Smooth muscle cell (in vitro differentiated cells): ENCODE measurements at regions not wholly inside any gene's neighbourhood (a gene's known extent, or its start where the extent isn't known, plus 50 kb on each side); places are given as distances from the start of the nearest gene placed in this dataset.

Experiments
- DNase-seq: peaks from one replicate; lab custom pipeline; 2025; ENCODE audit not compliant: unreplicated experiment; lab: John Stamatoyannopoulos, UW
- H2AFZ ChIP-seq: fragments of 200-600 bp; sonication (generic); 2 replicates; pipeline ENCODE4 v1.6.0; 2016; ENCODE audit warnings: antibody characterized with exemption, low read depth, mild to moderate bottlenecking
- H3F3A ChIP-seq: fragments of 200-600 bp; sonication (generic); 2 replicates; pipeline ENCODE4 v1.6.0; 2017; ENCODE audit warnings: antibody characterized with exemption, low read depth
- H3K27ac ChIP-seq: fragments of 200-600 bp; sonication (generic); 2 replicates; pipeline ENCODE4 v1.5.1; 2016; ENCODE audit warnings: low read depth, mild to moderate bottlenecking
- H3K27me3 ChIP-seq: fragments of 200-600 bp; sonication (generic); 2 replicates; pipeline ENCODE4 v1.6.1; 2016; ENCODE audit warnings: low read depth, mild to moderate bottlenecking
- H3K36me3 ChIP-seq: fragments of 200-600 bp; sonication (generic); 2 replicates; pipeline ENCODE4 v1.5.1; 2016; ENCODE audit warnings: low read depth
- H3K4me1 ChIP-seq: fragments of 200-600 bp; sonication (generic); 2 replicates; pipeline ENCODE4 v1.5.1; 2016; ENCODE audit warnings: low read depth
- H3K4me2 ChIP-seq: fragments of 200-600 bp; sonication (generic); 2 replicates; pipeline ENCODE4 v1.6.0; 2016; ENCODE audit warnings: mild to moderate bottlenecking
- H3K4me3 ChIP-seq: fragments of 200-600 bp; sonication (generic); 2 replicates; pipeline ENCODE4 v1.5.1; 2016; ENCODE audit warnings: mild to moderate bottlenecking
- H3K79me2 ChIP-seq: fragments of 200-600 bp; sonication (generic); 2 replicates; pipeline ENCODE4 v1.6.0; 2016; ENCODE audit warnings: low read depth, mild to moderate bottlenecking
- H3K9ac ChIP-seq: fragments of 200-600 bp; sonication (generic); 2 replicates; pipeline ENCODE4 v1.6.0; 2016; ENCODE audit warnings: low read depth
- H3K9me3 ChIP-seq: fragments of 200-600 bp; sonication (generic); replicated peaks from 2 replicates; pipeline ENCODE4 v1.5.1; 2016; ENCODE audit warnings: low read depth
- H4K20me1 ChIP-seq: fragments of 200-600 bp; sonication (generic); 2 replicates; pipeline ENCODE4 v1.6.0; 2016; ENCODE audit warnings: low read depth
- WGBS: methylation state at CpG from one replicate; pipeline ENCODE4 v1.1.7; 2016; ENCODE audit warnings: low lambda C conversion rate; 5-methylcytosine and 5-hydroxymethylcytosine counted together
- TF ChIP-seq, protein P1 (sequence below): fragments of 200-600 bp; sonication (generic); IDR thresholded peaks from 2 replicates; pipeline ENCODE4 v1.5.1; 2017; ENCODE audit warnings: borderline replicate concordance, mild to moderate bottlenecking, antibody characterized with exemption; ENCODE audit not compliant: insufficient read depth, poor library complexity, severe bottlenecking

DNA sequence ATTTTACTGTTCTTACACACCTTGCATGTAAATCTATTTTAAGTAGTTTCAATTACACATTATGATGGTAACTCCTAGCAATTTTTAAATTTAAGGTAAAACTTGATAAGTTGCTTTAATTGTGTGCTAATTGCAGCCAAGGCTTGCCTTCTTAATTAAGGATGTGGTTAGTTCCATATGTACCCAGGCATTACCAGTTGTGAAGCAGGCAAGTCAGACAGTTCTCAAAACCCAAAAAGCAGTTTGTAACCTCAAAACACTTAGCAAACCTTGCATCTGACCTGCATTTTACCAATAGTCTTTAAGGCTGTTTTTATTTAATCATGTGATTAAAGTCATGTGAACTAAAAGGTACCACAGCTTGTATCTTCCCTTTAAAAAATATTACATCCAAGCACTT lies 1159.4 kb downstream of the DSC3 start:
- TF ChIP-seq, protein P1, sequence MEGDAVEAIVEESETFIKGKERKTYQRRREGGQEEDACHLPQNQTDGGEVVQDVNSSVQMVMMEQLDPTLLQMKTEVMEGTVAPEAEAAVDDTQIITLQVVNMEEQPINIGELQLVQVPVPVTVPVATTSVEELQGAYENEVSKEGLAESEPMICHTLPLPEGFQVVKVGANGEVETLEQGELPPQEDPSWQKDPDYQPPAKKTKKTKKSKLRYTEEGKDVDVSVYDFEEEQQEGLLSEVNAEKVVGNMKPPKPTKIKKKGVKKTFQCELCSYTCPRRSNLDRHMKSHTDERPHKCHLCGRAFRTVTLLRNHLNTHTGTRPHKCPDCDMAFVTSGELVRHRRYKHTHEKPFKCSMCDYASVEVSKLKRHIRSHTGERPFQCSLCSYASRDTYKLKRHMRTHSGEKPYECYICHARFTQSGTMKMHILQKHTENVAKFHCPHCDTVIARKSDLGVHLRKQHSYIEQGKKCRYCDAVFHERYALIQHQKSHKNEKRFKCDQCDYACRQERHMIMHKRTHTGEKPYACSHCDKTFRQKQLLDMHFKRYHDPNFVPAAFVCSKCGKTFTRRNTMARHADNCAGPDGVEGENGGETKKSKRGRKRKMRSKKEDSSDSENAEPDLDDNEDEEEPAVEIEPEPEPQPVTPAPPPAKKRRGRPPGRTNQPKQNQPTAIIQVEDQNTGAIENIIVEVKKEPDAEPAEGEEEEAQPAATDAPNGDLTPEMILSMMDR: no peak
- Histone ChIP-seq H4K20me1 (no peaks in the 10 kb centered on the region), H3K4me2 (no peak overlapping the region), H3K27me3 (no peaks in the 10 kb centered on the region), H3K36me3 (no peaks in the 10 kb centered on the region), H3K9me3 (no peaks in the 10 kb centered on the region), H3K4me3 (no peak overlapping the region), H3K4me1 (no peaks in the 10 kb centered on the region), H3F3A (no peaks in the 10 kb centered on the region), H2AFZ (no peak overlapping the region), H3K9ac (no peak overlapping the region), H3K27ac (no peak overlapping the region), H3K79me2 (no peaks in the 10 kb centered on the region)
- no peak for DNase-seq

DNA sequence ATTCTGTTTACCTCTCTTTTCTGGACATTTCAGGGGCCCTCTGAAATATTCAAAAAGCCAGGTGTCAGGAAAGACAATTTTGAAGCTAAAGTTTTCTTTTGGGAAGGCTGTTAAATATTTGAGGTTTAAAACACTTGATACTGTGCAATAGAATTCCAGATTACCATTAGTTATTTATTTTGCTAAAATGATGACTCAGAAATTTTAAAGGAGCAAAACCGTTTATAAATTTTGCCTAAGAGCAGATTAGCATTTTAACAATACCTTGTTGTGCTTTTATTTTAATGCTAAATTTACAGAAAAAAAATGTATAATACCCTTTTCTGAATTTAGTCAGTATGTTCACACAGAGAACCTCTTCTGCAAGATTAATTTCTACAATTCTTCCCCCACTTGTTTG lies 1159.9 kb downstream of the DSC3 start:
- no peak overlapping the region for H2AFZ ChIP-seq
- H3K27me3 ChIP-seq: no peaks in the 10 kb centered on the region
- H3K4me2 ChIP-seq: no peak overlapping the region
- H4K20me1 ChIP-seq: no peaks in the 10 kb centered on the region
- H3K4me1 ChIP-seq: no peaks in the 10 kb centered on the region
- WGBS: 56% methylated on average over 1 of the region's 1 CpG
- no peaks in the 10 kb centered on the region for H3K36me3 ChIP-seq
- H3K79me2 ChIP-seq: no peaks in the 10 kb centered on the region
- TF ChIP-seq, protein P1: no peak
- no peak for DNase-seq
- no peaks in the 10 kb centered on the region for H3F3A ChIP-seq
- H3K27ac ChIP-seq: no peak overlapping the region
- no peak overlapping the region for H3K9ac ChIP-seq
- no peak overlapping the region for H3K4me3 ChIP-seq
- no peaks in the 10 kb centered on the region for H3K9me3 ChIP-seq

DNA sequence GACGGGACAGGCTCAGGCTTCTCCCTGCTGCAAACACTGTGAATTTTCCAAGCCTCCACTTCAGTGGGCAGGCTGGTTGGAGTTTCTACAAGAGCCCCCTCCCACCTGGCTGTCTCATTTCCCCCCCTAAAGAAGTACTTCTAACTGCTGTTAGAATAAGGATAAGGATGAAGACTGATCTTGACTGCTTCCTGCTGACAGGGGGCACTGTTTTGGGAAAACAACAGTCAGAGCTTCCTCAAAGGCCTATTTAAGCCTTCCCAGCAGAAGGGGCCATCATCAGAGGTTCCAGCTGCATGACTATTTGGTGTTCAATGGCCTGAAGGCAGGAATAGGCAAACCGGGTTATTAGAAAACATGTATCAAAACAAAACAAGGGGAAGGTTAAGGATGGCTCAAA lies 1162.8 kb downstream of the DSC3 start:
- H3K9ac ChIP-seq: no peak overlapping the region
- no peak overlapping the region for H3K4me2 ChIP-seq
- peak overlapping the region; percentile 11 for H2AFZ ChIP-seq
- H3K36me3 ChIP-seq: no peaks in the 10 kb centered on the region
- H3K79me2 ChIP-seq: no peaks in the 10 kb centered on the region
- H3K4me3 ChIP-seq: no peak overlapping the region
- H3K4me1 ChIP-seq: no peaks in the 10 kb centered on the region
- no peak for DNase-seq
- H3K9me3 ChIP-seq: no peaks in the 10 kb centered on the region
- H3F3A ChIP-seq: no peaks in the 10 kb centered on the region
- H3K27me3 ChIP-seq: no peaks in the 10 kb centered on the region
- no peak overlapping the region for H3K27ac ChIP-seq
- WGBS: 82% methylated on average over 2 of the region's 2 CpGs
- TF ChIP-seq, protein P1: no peak
- H4K20me1 ChIP-seq: no peaks in the 10 kb centered on the region

DNA sequence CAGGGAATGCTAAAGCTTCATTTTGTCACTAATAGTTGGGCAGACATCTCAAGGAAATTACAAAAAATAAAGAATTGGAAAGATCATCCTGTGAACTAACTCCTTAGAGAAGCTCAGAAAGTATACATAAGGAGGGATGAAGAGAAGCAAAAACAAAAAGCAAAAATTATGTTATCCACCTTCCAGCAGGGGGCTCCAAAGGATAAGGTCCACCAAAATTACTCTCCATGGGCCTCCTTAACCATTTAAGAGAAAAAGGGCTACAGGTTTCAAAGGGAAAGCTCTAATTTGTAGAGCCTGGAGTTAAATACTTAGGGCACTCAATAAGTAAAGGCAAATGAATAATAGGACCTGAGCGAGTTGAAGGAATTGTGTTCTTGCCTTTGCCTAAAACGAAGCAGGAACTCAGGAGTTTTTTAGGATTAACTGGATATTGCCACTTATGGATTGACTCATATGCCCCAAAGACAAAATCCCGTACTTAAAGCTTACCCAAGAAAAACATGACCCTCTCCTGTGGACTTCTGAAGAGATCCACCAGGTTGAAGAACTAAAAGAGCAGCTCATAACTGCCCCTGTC lies 1167.9 kb downstream of the DSC3 start:
- H3K9ac ChIP-seq: no peak overlapping the region
- no peaks in the 10 kb centered on the region for H3K36me3 ChIP-seq
- no peaks in the 10 kb centered on the region for H3K79me2 ChIP-seq
- no peaks in the 10 kb centered on the region for H4K20me1 ChIP-seq
- 56% methylated on average over 3 of the region's 3 CpGs for WGBS
- no peaks in the 10 kb centered on the region for H3K9me3 ChIP-seq
- DNase-seq: no peak
- no peak overlapping the region for H3K4me3 ChIP-seq
- TF ChIP-seq, protein P1: peak; percentile 58
- H3K4me1 ChIP-seq: no peaks in the 10 kb centered on the region
- H2AFZ ChIP-seq: no peak overlapping the region
- H3K27me3 ChIP-seq: no peaks in the 10 kb centered on the region
- H3F3A ChIP-seq: no peaks in the 10 kb centered on the region
- no peak overlapping the region for H3K4me2 ChIP-seq
- no peak overlapping the region for H3K27ac ChIP-seq
